CD14-positive monocyte (primary cell): ENCODE measurements at regions not wholly inside any gene's neighbourhood (a gene's known extent, or its start where the extent isn't known, plus 50 kb on each side); places are given as distances from the start of the nearest gene placed in this dataset.

Experiments used
- DNase-seq, 3 donors: peaks; one replicate each; pipeline ENCODE4 v3.0.0-alpha.2; 2011 to 2022
- H2AFZ ChIP-seq: 2 replicates; pipeline ENCODE4 v1.6.0; 2012; ENCODE audit warnings: mild to moderate bottlenecking, low read depth, low read length, inconsistent platforms; ENCODE audit not compliant: insufficient read depth, poor library complexity, severe bottlenecking
- H3K27ac ChIP-seq, 2 donors: 1 replicate in 1 of 2; 2 replicates in 1 of 2; pipeline ENCODE4 v1.5.1; 2012 to 2013; ENCODE audit warnings: low read length in 2 of 2, control low read depth in 1 of 2, inconsistent platforms in 1 of 2, low read depth in 1 of 2, mild to moderate bottlenecking in 1 of 2
- H3K27me3 ChIP-seq, 2 donors: one replicate each; pipeline versions ENCODE4 v1.6.0 to v1.6.1; 2011 to 2013; ENCODE audit warnings: low read length in 2 of 2; ENCODE audit not compliant: control insufficient read depth in 2 of 2, insufficient read depth in 2 of 2
- H3K36me3 ChIP-seq, 2 donors: replicated peaks in 1 of 2; 1 replicate in 1 of 2; 2 replicates in 1 of 2; pipeline versions ENCODE4 v1.5.1 to v1.6.1; 2012 to 2013; ENCODE audit warnings: low read length in 2 of 2, control low read depth in 1 of 2, inconsistent platforms in 1 of 2, mild to moderate bottlenecking in 1 of 2; ENCODE audit not compliant: insufficient read depth in 2 of 2, control insufficient read depth in 1 of 2
- H3K4me1 ChIP-seq, 2 donors: 1 replicate in 1 of 2; 2 replicates in 1 of 2; pipeline versions ENCODE4 v1.5.1 to v1.6.1; 2012 to 2013; ENCODE audit warnings: low read length in 2 of 2, control low read depth in 1 of 2, inconsistent platforms in 1 of 2, mild to moderate bottlenecking in 1 of 2, moderate library complexity in 1 of 2; ENCODE audit not compliant: insufficient read depth in 2 of 2, control insufficient read depth in 1 of 2
- H3K4me2 ChIP-seq: replicated peaks from 2 replicates; pipeline ENCODE3; 2012; ENCODE audit warnings: low read length, moderate library complexity, mild to moderate bottlenecking; ENCODE audit not compliant: poor library complexity, severe bottlenecking; ENCODE audit errors: extremely low read depth
- H3K4me3 ChIP-seq, 3 experiments: fragments of 200-600 bp in 1 of 3; sonication (generic) in 1 of 3; replicated peaks in 1 of 3; 1 replicate in 2 of 3; 2 replicates in 1 of 3; pipeline ENCODE4 v1.5.1; 2011 to 2013; ENCODE audit warnings: low read length in 3 of 3, mild to moderate bottlenecking in 3 of 3, control low read depth in 2 of 3, low read depth in 2 of 3, inconsistent platforms in 1 of 3, moderate library complexity in 1 of 3
- H3K79me2 ChIP-seq: 2 replicates; pipeline ENCODE4 v1.6.0; 2012; ENCODE audit warnings: mild to moderate bottlenecking, control low read depth, inconsistent platforms, low read length, moderate library complexity; ENCODE audit not compliant: insufficient read depth
- H3K9ac ChIP-seq: 2 replicates; pipeline ENCODE4 v1.6.0; 2017; ENCODE audit warnings: low read length, mild to moderate bottlenecking; ENCODE audit not compliant: insufficient read depth, poor library complexity, severe bottlenecking
- H3K9me3 ChIP-seq, 2 donors: replicated peaks in 1 of 2; 1 replicate in 1 of 2; 2 replicates in 1 of 2; pipeline versions ENCODE4 v1.5.1 to v1.6.1; 2012 to 2013; ENCODE audit warnings: low read length in 2 of 2, control low read depth in 1 of 2; ENCODE audit not compliant: control insufficient read depth in 1 of 2, insufficient read depth in 1 of 2
- H4K20me1 ChIP-seq: 2 replicates; pipeline ENCODE4 v1.6.0; 2012; ENCODE audit warnings: mild to moderate bottlenecking, low read length, control low read depth, moderate library complexity; ENCODE audit not compliant: insufficient read depth
- H3K27ac Mint-ChIP-seq, 7 donors: one replicate each; pipeline ENCODE4 v1.8.0; 2020; ENCODE audit warnings: mild to moderate bottlenecking in 7 of 7, mixed read lengths in 7 of 7, moderate library complexity in 6 of 7, inconsistent platforms in 2 of 7
- H3K27me3 Mint-ChIP-seq, 3 donors: one replicate each; pipeline ENCODE4 v1.8.0; 2021 to 2022; ENCODE audit warnings: low read depth in 3 of 3, mild to moderate bottlenecking in 3 of 3, mixed read lengths in 3 of 3, moderate library complexity in 3 of 3, inconsistent platforms in 1 of 3
- H3K36me3 Mint-ChIP-seq, 2 donors: one replicate each; pipeline ENCODE4 v1.8.0; 2020; ENCODE audit warnings: mixed read lengths in 2 of 2, inconsistent platforms in 1 of 2, mild to moderate bottlenecking in 1 of 2
- H3K4me1 Mint-ChIP-seq: one replicate; pipeline ENCODE4 v1.8.0; 2020; ENCODE audit warnings: mild to moderate bottlenecking, mixed read lengths
- H3K4me3 Mint-ChIP-seq, 2 donors: one replicate each; pipeline ENCODE4 v1.8.0; 2020; ENCODE audit warnings: mild to moderate bottlenecking in 2 of 2, mixed read lengths in 2 of 2, moderate library complexity in 1 of 2
- H3K9me3 Mint-ChIP-seq, 7 donors: one replicate each; pipeline ENCODE4 v1.8.0; 2020 to 2022; ENCODE audit warnings: mixed read lengths in 7 of 7, mild to moderate bottlenecking in 6 of 7, moderate library complexity in 6 of 7, inconsistent platforms in 2 of 7
- CTCF ChIP-seq: fragments of 200-600 bp; IDR thresholded peaks from one replicate; pipeline ENCODE4 v1.8.0; 2022; ENCODE audit warnings: antibody characterized with exemption, mild to moderate bottlenecking
- WGBS: methylation state at CpG from one replicate; pipeline ENCODE4 v1.1.5; 2013; ENCODE audit warnings: missing lambda C conversion rate; ENCODE audit not compliant: insufficient coverage; 5-methylcytosine and 5-hydroxymethylcytosine counted together
- intact Hi-C, 2 donors: fragments of 100-400 bp; cut with micrococcal nuclease; formaldehyde crosslinking; loops; one replicate each; pipeline versions ENCODE4 v1.15.0 to v1.15.1; 2023

GRCh38 chr17:65400701-65401100 lies 160.7 kb downstream of the AXIN2 start:
- Mint-ChIP-seq H3K27me3 (peaks cover 4 to 9% (median 6%) of the 10 kb centered on the region in 3 donors), H3K27ac (no peak overlapping the region), H3K36me3 (no peaks in the 10 kb centered on the region), H3K9me3 (peaks cover 0 to 3% (median 0%) of the 10 kb centered on the region in 7 donors), H3K4me3 (no peak overlapping the region), H3K4me1 (no peaks in the 10 kb centered on the region)
- Histone ChIP-seq H3K4me3 (no peak overlapping the region), H3K9ac (no peak overlapping the region), H3K4me1 (no peaks in the 10 kb centered on the region), H3K27me3 (no peaks in the 10 kb centered on the region), H3K79me2 (no peaks in the 10 kb centered on the region), H3K36me3 (no peaks in the 10 kb centered on the region), H4K20me1 (no peaks in the 10 kb centered on the region), H3K4me2 (no peak overlapping the region), H2AFZ (no peak overlapping the region), H3K27ac (no peak overlapping the region), H3K9me3 (no peaks in the 10 kb centered on the region)
- DNase-seq: no peak
- 71% methylated on average over 1 of the region's 1 CpG for WGBS
- TF ChIP-seq CTCF: no peak
- intact Hi-C loops: no loop called here

GRCh38 chr17:65398040-65398787 lies 163.2 kb downstream of the AXIN2 start:
- no peak overlapping the region for H3K4me3 ChIP-seq
- no peak overlapping the region for H3K27ac ChIP-seq
- no peak for DNase-seq
- H3K27me3 Mint-ChIP-seq: peaks cover 4 to 11% (median 6%) of the 10 kb centered on the region in 3 donors
- no peaks in the 10 kb centered on the region for H3K36me3 Mint-ChIP-seq
- H3K9me3 ChIP-seq: no peaks in the 10 kb centered on the region
- H3K4me2 ChIP-seq: no peak overlapping the region
- H3K4me1 ChIP-seq: no peaks in the 10 kb centered on the region
- no peak overlapping the region for H3K27ac Mint-ChIP-seq
- no peaks in the 10 kb centered on the region for H4K20me1 ChIP-seq
- no peak for TF ChIP-seq CTCF
- peaks cover 0 to 5% (median 0%) of the 10 kb centered on the region in 7 donors for H3K9me3 Mint-ChIP-seq
- H3K27me3 ChIP-seq: no peaks in the 10 kb centered on the region
- H3K36me3 ChIP-seq: no peaks in the 10 kb centered on the region
- no peaks in the 10 kb centered on the region for H3K4me1 Mint-ChIP-seq
- no peak overlapping the region for H3K4me3 Mint-ChIP-seq
- WGBS: 83% methylated on average over 2 of the region's 3 CpGs
- no peaks in the 10 kb centered on the region for H3K79me2 ChIP-seq
- no peak overlapping the region for H2AFZ ChIP-seq
- H3K9ac ChIP-seq: no peak overlapping the region
- intact Hi-C loops: no loop called here
